Left forelimb (tissue), 1 donor: ENCODE measurements at regions not wholly inside any gene's neighbourhood (a gene's known extent, or its start where the extent isn't known, plus 50 kb on each side); places are given as distances from the start of the nearest gene placed in this dataset.

Experiments used
- DNase-seq: peaks from one replicate; pipeline ENCODE4 v3.0.0-alpha.2; 2018; ENCODE audit warnings: low spot score

- peak; percentile 38 for DNase-seq
Measured at GRCh38 chr10:130901311-130902165, 410.0 kb downstream of the TCERG1L start.

GRCh38 chr10:130902471-130902870 lies 409.1 kb downstream of the TCERG1L start:
- no peak for DNase-seq

GRCh38 chr10:130902929-130903328 lies 408.6 kb downstream of the TCERG1L start:
- no peak for DNase-seq

GRCh38 chr10:130904676-130905075 lies 406.8 kb downstream of the TCERG1L start:
- DNase-seq: no peak

- DNase-seq: no peak
Measured at GRCh38 chr10:130905386-130905785, 406.1 kb downstream of the TCERG1L start.

GRCh38 chr10:130905921-130906320 lies 405.6 kb downstream of the TCERG1L start:
- DNase-seq: no peak

GRCh38 chr10:130910848-130911247 lies 400.7 kb downstream of the TCERG1L start:
- no peak for DNase-seq

GRCh38 chr10:130913844-130914243 lies 397.7 kb downstream of the TCERG1L start:
- no peak for DNase-seq

- no peak for DNase-seq
Measured at GRCh38 chr10:130914367-130914766, 397.2 kb downstream of the TCERG1L start.

GRCh38 chr10:130915065-130915464 lies 396.5 kb downstream of the TCERG1L start:
- DNase-seq: no peak

- peak; percentile 31 for DNase-seq
Measured at GRCh38 chr10:130921461-130921860, 390.1 kb downstream of the TCERG1L start.

GRCh38 chr10:130921911-130922440 lies 389.5 kb downstream of the TCERG1L start:
- DNase-seq: no peak

- DNase-seq: no peak
Measured at GRCh38 chr10:130923596-130923995, 387.9 kb downstream of the TCERG1L start.

GRCh38 chr10:130924138-130924819 lies 387.2 kb downstream of the TCERG1L start:
- DNase-seq: no peak

GRCh38 chr10:130926442-130926841 lies 385.1 kb downstream of the TCERG1L start:
- no peak for DNase-seq

- DNase-seq: no peak
Measured at GRCh38 chr10:130927157-130927556, 384.4 kb downstream of the TCERG1L start.

- no peak for DNase-seq
Measured at GRCh38 chr10:130928306-130928705, 383.2 kb downstream of the TCERG1L start.

GRCh38 chr10:130929422-130930325 lies 381.8 kb downstream of the TCERG1L start:
- no peak for DNase-seq

GRCh38 chr10:130930821-130931220 lies 380.7 kb downstream of the TCERG1L start:
- no peak for DNase-seq

- no peak for DNase-seq
Measured at GRCh38 chr10:130931256-130931655, 380.3 kb downstream of the TCERG1L start.

- DNase-seq: no peak
Measured at GRCh38 chr10:130932326-130933007, 379.1 kb downstream of the TCERG1L start.
